ENCODE measurements at regions not wholly inside any gene's neighbourhood (a gene's known extent, or its start where the extent isn't known, plus 50 kb on each side); places are given as distances from the start of the nearest gene placed in this dataset.

DNA sequence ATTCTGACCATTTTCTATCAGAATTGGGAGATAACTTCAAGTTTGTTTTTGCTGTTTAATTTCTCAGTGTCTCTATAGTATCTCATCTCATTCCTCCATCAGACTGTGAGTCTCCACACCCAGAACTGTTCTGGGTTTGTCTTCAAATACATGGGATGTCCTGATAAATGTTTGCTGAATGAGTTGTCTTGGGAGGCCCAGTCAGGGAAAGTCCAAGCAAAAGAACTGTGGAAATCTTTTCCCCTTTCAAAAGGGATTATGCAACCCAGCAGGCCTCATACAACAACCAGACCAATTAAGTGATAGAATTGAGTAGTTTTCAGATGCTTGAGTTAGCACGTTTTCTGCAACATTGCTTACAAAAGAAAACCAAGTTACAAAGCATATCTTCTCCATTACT is 324.4 kb downstream of the BRINP1 start:
- TF ChIP-seq, protein P1, sequence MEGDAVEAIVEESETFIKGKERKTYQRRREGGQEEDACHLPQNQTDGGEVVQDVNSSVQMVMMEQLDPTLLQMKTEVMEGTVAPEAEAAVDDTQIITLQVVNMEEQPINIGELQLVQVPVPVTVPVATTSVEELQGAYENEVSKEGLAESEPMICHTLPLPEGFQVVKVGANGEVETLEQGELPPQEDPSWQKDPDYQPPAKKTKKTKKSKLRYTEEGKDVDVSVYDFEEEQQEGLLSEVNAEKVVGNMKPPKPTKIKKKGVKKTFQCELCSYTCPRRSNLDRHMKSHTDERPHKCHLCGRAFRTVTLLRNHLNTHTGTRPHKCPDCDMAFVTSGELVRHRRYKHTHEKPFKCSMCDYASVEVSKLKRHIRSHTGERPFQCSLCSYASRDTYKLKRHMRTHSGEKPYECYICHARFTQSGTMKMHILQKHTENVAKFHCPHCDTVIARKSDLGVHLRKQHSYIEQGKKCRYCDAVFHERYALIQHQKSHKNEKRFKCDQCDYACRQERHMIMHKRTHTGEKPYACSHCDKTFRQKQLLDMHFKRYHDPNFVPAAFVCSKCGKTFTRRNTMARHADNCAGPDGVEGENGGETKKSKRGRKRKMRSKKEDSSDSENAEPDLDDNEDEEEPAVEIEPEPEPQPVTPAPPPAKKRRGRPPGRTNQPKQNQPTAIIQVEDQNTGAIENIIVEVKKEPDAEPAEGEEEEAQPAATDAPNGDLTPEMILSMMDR (conservative IDR thresholded peaks at IDR 0.05; ENCODE audit: low read length), result no peak
- no peak for TF ChIP-seq EZH2phosphoT487 (IDR thresholded peaks at IDR 0.05; ENCODE audit: borderline replicate concordance)
